ENCODE measurements at regions not wholly inside any gene's neighbourhood (a gene's known extent, or its start where the extent isn't known, plus 50 kb on each side); places are given as distances from the start of the nearest gene placed in this dataset.
"Not testable (repeated sequence)": the region's sequence is repeated elsewhere in the genome, so short reads cannot be mapped to it uniquely, and the experiment has no call there.

GRCh38 chr15:58361273-58361759 lies 70.5 kb upstream of the LIPC start:
- no peak for DNase-seq (ENCODE audit: low read depth)

DNA sequence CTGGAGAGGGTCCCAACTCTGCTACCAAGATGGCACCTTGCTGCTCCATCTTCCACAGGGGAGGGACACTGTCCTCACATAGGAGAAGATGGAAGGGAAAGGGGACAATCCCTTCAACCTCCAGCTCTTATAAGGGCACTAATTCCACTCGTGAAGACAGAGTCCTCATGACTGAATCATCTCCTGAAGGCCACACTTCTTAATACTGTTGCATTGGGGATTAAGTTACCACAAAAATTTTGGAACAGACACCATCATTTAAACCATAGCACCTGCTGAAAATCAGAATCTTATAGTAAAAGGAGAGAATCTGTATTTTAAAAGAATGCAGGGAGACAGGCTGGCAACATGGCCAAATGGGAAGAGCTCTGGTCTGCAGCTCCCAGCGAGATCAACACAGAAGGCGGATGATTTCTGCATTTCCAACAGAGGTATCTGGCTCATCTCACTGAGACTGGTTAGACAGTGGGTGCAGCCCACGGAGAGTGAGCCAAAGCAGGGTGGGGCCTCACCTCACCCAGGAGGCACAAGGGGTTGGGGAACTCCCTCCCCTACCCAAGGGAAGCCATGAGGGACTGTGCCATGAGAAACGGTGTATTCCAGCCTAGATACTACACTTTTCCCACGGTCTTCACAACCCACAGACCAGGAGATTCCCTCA lies 69.4 kb upstream of the LIPC start:
- no peak for DNase-seq (ENCODE audit: low read depth)

DNA sequence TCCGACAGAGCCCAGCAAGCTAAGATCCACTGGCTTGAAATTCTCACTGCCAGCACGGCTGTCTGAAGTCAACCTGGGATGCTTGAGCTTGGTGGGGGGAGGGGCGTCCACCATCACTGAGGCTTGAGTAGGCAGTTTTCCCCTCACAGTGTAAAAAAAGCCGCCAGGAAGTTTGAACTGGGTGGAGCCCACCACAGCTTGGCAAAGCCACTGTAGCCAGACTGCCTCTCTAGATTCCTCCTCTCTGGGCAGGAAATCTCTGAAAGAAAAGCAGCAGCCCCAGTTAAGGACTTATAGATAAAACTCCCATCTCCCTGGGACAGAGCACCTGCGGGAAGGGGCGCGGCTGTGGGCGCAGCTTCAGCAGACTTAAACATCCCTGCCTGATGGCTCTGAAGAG lies 68.7 kb upstream of the LIPC start:
- not testable (repeated sequence) for DNase-seq (ENCODE audit: low read depth)

DNA sequence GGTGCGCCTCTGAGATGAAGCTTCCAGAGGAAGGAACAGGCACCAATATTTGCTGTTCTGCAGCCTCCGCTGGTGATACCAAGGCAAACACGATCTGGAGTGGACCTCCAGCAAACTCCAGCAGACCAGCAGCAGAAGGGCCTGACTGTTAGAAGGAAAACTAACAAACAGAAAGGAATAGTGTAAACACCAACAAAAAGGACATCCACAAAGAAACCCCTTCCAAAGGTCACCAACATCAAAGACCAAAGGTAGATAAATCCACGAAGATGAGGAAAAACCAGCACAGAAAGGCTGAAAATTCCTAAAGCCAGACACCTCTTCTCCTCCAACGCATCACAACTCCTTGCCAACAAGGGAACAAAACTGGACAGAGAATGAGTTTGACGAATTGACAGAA lies 68.1 kb upstream of the LIPC start:
- not testable (repeated sequence) for DNase-seq (ENCODE audit: low read depth)

GRCh38 chr15:58365098-58365497 lies 66.7 kb upstream of the LIPC start:
- not testable (repeated sequence) for DNase-seq (ENCODE audit: low read depth)

DNA sequence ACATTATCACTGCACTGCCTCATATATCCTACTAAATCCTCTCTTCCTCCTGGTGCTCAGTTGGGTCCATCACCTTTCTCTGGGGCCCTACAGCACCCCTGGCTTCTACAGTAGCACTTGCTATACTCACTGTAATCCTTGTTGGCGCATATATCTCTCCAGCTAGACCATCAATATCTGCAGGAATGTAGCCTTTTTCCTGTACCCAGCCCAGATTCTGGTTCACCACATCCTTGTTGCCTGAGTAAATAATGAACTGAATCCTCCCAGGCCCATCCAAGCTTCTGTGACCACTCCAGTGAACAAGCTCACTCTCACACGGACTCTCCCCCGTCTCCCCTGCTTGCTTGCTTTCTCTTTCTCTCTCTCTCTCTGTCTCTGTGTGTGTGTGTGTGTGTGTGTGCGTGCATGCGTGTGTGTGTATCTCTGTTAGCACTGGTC lies 62.5 kb upstream of the LIPC start:
- DNase-seq (ENCODE audit: low read depth) = no peak

- no peak for DNase-seq (ENCODE audit: low read depth)
Measured at GRCh38 chr15:58369956-58370355, 61.8 kb upstream of the LIPC start.

DNA sequence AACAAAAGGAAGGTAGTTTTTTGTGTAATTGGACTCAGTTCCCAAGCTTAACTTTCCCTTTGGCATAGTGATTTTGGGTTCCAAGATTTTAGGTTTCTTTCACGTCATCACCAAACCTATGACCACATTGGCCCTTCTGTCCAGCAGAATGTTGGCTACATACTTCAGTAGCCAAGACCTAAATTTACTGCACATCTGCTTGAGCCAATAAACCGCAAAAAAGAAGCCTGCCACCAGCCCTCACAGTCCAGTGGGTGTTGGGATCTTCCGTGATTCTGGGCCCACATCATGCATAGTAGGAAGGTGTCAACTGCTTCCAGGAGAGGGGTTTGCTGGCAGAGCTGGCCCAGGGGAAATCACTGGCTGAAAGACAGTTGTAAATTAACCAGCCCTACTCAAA lies 57.6 kb upstream of the LIPC start:
- DNase-seq (ENCODE audit: low read depth) = no peak

DNA sequence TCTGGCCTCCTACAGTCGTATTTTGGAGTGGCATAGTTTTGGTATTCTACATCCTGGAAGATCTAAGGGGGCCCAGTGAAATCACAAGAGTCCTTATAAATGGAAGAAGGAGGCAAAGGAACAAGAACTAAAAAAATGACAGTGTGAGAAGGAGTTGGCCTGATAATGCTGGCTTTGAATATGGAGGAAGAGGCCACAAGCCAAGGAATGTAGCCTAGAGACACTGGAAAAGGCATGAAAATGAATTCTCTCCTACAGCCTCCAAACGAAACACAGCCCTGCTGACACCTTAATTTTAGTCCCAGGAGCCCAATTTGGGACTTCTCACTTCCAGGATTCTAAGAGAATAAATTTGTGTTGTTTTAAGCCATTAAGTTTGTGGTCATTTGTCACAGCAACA lies 54.6 kb upstream of the LIPC start:
- no peak for DNase-seq (ENCODE audit: low read depth)

DNA sequence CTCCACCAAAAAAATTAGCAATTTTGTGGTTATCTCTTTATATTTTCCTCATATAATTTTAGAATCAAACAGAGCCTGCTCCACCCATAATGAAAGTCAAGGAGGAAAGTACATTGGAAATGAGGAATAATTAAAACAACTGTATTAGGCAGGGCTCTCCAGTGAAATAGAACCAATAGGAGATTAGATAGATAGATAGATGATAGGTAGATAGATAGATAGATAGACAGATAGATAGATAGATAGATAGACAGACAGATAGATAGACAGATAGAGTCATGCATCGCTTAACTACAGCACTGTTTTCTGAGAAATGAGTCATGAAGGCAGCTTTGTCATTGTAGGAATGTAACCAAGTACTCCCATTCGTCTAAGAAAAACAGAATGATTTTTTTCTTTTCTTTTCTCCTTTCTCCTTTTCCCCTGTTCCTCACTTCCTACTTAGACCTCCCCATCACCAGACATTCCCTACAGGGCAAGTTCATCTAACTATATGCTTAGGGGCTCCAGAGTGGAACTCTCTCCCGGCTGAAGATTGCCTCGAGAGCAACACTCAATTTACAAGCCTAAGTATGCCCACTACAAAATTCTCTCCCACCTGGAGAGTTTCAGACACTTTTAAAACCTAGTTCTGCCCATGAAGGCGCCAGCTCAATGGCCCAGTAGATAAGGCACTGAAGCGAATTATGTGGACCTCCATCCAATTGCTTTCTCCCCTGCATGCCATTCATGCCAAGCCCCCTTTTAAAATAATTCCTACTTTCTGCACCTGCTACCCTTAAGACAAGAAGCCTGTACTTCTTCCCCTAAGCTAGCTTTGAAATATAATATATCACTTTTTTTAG lies 53.3 kb upstream of the LIPC start:
- DNase-seq (ENCODE audit: low read depth) = no peak

DNA sequence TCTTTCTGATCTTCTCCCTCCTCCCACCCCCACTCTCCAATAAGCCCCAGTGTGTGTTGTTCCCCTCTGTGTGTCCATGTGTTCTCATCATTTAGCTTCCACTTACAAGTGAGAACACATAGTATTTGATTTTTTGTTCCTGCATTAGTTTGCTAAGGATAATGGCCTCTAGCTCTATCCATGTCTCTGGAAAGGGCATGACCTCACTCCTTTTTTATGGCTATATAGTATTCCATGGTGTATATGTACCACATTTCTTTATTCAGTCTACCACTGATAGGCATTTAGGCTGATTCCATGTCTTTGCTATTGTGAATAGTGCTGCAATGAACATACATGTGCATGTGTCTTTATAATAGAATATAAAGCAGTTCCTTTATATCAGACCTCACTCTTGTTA lies 52.3 kb upstream of the LIPC start:
- DNase-seq (ENCODE audit: low read depth) = not testable (repeated sequence)

DNA sequence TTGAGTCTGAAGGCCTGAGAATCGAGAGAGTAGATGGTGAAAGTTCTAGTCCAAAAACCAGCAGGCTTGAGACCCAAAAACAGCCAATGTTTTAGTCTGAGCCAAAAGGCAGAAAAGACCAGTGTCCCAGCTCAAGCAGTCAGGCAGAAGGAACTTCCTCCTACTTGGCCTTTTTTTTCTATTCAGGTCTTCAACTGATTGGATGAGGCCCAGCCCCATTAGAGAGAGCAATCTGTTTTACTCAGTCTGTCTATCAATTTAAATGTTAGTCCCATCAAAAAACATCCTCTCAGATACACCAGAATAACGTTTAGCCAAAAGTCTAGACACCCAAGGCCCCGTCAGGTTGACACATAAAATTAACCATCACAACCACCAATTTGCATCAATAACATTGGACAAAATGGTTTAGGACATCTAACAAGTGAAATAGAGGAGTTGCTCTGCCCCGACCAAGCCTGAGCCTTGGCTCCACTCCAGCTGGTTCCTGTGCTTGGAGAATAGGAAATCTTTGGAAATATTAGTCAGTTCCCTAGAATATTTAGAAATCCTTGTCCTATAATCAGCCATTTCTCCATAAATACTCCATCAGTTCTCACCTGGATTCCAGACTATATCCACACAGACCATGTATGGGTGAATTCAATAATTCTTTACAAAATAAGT lies 51.4 kb upstream of the LIPC start:
- DNase-seq (ENCODE audit: low read depth) = no peak

- DNase-seq (ENCODE audit: low read depth) = no peak
Measured at GRCh38 chr15:58381697-58382096, 50.1 kb upstream of the LIPC start.
